ENCODE measurements at regions not wholly inside any gene's neighbourhood (a gene's known extent, or its start where the extent isn't known, plus 50 kb on each side); places are given as distances from the start of the nearest gene placed in this dataset.

GRCh38 chr1:237976331-237976730 lies 85.6 kb upstream of the ZP4 start:
- TF ChIP-seq, protein P1, sequence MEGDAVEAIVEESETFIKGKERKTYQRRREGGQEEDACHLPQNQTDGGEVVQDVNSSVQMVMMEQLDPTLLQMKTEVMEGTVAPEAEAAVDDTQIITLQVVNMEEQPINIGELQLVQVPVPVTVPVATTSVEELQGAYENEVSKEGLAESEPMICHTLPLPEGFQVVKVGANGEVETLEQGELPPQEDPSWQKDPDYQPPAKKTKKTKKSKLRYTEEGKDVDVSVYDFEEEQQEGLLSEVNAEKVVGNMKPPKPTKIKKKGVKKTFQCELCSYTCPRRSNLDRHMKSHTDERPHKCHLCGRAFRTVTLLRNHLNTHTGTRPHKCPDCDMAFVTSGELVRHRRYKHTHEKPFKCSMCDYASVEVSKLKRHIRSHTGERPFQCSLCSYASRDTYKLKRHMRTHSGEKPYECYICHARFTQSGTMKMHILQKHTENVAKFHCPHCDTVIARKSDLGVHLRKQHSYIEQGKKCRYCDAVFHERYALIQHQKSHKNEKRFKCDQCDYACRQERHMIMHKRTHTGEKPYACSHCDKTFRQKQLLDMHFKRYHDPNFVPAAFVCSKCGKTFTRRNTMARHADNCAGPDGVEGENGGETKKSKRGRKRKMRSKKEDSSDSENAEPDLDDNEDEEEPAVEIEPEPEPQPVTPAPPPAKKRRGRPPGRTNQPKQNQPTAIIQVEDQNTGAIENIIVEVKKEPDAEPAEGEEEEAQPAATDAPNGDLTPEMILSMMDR (IDR thresholded peaks at IDR 0.05) = no peak
- no peak for TF ChIP-seq EZH2 (IDR thresholded peaks at IDR 0.05; ENCODE audit: borderline replicate concordance, insufficient read depth, low read depth, low read length, poor library complexity, severe bottlenecking)

Data from B cell (primary cell).